ENCODE measurements at regions not wholly inside any gene's neighbourhood (a gene's known extent, or its start where the extent isn't known, plus 50 kb on each side); places are given as distances from the start of the nearest gene placed in this dataset.
"Not testable (repeated sequence)": the region's sequence is repeated elsewhere in the genome, so short reads cannot be mapped to it uniquely, and the experiment has no call there.

DNA sequence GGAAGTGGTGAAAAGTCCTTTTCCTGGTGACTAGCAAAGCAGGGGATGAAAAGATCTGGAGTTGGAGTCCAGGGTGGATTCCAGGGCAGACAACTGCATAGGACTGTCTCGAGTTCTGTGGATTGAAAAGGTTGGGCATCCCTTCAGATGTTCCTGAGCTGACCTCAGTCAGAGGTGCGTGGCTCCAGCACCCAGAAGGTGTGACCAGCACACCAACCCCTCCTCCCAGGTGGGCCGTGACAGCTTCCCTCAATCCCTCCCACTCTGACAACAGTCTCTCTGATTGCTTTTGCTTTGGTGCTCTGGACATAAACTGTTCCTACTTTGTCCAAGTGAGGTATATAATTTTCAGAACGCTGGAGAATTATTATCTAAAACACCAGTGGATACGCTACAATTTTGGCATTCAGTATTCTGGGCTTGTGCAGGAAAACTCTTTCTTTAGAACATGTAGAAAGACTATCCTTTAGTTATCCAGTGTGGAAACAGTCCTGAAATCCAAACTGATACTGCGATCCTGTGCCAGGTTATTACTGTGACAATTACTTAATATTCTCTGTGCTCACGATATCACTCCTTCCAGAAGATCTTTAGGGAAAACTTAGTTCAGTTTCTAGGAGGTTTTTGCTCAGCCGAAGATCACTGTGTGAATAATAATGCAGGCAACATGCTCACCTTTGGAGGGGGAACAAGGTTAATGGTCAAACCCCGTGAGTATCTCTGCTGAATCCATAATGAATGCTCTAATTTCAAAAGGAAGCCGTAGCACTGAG lies 87.9 kb downstream of the DAD1 start:
- WGBS, result 63% methylated on average over 10 of the region's 10 CpGs
- Histone ChIP-seq H3K27ac (ENCODE audit: low read depth) (peak overlapping the region; percentile 81), H3K36me3 (ENCODE audit: insufficient read depth) (no peaks in the 10 kb centered on the region), H3K4me3 (ENCODE audit: low read depth, low read length) (no peak overlapping the region), H3K4me1 (ENCODE audit: insufficient read depth) (no peaks in the 10 kb centered on the region)
- no peak for DNase-seq (ENCODE audit: extremely low spot score)

DNA sequence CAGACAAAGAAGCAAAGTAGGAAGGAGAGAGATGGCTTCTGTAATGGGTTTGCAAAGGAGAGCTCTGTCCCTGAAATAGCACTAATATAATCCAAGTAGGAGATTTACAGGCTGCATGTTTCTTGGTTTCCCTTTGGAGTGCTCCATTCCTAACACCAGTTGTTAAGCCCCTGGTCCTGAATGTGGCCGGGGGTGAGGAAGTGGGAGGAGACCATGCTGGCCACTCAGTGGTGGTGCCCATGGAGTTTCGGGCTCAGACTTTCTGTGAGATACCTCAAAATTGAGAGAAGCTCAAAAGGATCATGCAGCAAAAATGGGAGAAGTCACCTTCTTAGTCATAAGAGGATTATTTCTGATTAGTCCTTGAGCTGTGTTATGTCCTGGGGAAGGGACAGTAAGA lies 88.5 kb downstream of the DAD1 start:
- DNase-seq (ENCODE audit: extremely low spot score), result no peak
- no peaks in the 10 kb centered on the region for H3K36me3 ChIP-seq (ENCODE audit: insufficient read depth)
- 77% methylated on average over 2 of the region's 2 CpGs for WGBS
- H3K27ac ChIP-seq (ENCODE audit: low read depth), result no peak overlapping the region
- no peaks in the 10 kb centered on the region for H3K4me1 ChIP-seq (ENCODE audit: insufficient read depth)
- H3K4me3 ChIP-seq (ENCODE audit: low read depth, low read length), result no peak overlapping the region

DNA sequence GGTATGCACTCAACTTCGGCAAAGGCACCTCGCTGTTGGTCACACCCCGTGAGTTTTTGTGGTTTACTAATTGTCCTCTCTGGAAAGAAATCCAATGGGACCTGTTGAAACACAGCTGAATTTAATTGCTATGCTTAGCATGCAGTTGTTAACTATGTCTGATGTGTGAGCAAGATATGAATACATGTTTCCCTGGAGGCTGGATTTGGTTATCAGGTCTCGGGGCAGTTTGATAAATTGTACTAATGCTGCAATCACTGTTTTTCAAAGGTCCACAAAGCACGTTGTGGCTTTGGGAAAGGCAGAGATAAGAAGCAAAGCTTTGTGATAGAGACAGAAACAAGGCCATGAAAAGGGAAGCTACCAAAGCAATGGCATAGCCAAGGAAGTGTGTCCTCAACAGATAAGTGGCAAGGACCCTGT lies 91.3 kb downstream of the DAD1 start:
- no peaks in the 10 kb centered on the region for H3K36me3 ChIP-seq (ENCODE audit: insufficient read depth)
- H3K4me1 ChIP-seq (ENCODE audit: insufficient read depth), result no peaks in the 10 kb centered on the region
- H3K27ac ChIP-seq (ENCODE audit: low read depth), result no peak overlapping the region
- no peak overlapping the region for H3K4me3 ChIP-seq (ENCODE audit: low read depth, low read length)
- 76% methylated on average over 5 of the region's 5 CpGs for WGBS
- DNase-seq (ENCODE audit: extremely low spot score), result no peak

DNA sequence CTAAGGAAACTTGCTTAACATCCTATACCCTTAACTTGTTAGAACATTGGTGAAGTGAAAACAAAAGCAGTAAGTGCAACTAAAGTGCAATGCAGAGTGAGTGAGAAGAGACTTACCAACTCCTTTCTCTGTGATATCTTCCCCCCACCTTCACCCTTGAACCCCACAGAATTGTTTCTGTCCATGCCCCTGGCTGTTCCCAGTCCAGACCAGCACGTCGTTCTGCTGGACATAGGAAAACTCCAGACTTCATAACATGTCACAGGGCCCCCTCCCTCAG lies 91.9 kb downstream of the DAD1 start:
- WGBS, result 94% methylated on average over 2 of the region's 2 CpGs
- no peak overlapping the region for H3K27ac ChIP-seq (ENCODE audit: low read depth)
- H3K4me1 ChIP-seq (ENCODE audit: insufficient read depth), result no peaks in the 10 kb centered on the region
- no peak overlapping the region for H3K4me3 ChIP-seq (ENCODE audit: low read depth, low read length)
- H3K36me3 ChIP-seq (ENCODE audit: insufficient read depth), result no peaks in the 10 kb centered on the region
- no peak for DNase-seq (ENCODE audit: extremely low spot score)

DNA sequence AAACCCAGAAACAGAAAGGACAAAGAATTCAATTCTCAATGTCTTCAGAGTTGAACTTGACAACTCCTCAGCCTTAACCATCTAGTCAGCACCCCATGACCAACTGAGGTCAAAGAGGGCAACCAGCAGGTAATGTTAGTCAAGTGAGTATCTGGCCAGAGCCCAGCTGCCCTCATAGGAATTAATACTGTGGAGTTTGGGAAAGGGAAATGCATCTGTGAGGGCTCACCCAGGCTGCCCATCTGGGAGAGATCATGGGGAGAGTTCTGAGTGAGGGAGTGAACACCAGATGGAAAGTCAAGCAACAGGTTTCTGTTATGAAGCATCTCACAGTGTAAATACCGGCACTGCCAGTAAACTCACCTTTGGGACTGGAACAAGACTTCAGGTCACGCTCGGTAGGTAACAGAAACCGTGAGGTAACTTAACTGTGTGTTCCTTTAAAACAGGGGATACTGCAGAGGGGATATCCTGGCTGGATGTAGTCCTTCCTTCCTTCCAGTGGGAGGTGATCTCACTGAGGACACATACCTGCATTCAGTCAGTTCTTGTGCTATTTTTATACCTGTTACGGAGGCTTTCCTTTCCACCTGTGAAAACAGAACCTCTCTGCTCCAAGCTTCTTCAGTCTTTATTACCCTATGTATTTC lies 94.4 kb downstream of the DAD1 start:
- DNase-seq (ENCODE audit: extremely low spot score), result no peak
- H3K27ac ChIP-seq (ENCODE audit: low read depth), result no peak overlapping the region
- no peaks in the 10 kb centered on the region for H3K4me1 ChIP-seq (ENCODE audit: insufficient read depth)
- no peaks in the 10 kb centered on the region for H3K36me3 ChIP-seq (ENCODE audit: insufficient read depth)
- no peak overlapping the region for H3K4me3 ChIP-seq (ENCODE audit: low read depth, low read length)
- 90% methylated on average over 5 of the region's 5 CpGs for WGBS

DNA sequence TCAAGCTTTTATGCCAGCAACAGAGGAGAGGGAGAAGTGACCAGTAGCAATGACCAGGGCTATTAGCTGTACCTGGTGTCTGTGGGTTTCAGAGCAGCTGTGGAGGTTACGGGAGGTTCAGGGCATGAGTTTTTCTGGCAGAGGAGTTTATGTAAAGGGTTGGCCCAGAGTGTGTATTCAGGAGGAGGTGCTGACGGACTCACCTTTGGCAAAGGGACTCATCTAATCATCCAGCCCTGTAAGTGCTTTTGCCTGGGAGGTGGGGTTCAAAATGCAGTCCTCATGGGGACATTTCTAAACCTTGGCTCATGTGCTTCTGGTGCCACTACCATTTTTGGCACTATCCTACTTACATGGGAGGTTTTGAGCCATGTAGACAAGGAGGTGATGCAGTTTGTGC lies 95.3 kb downstream of the DAD1 start:
- WGBS, result 88% methylated on average over 2 of the region's 2 CpGs
- Histone ChIP-seq H3K36me3 (ENCODE audit: insufficient read depth) (no peaks in the 10 kb centered on the region), H3K27ac (ENCODE audit: low read depth) (no peak overlapping the region), H3K4me1 (ENCODE audit: insufficient read depth) (no peaks in the 10 kb centered on the region), H3K4me3 (ENCODE audit: low read depth, low read length) (no peak overlapping the region)
- no peak for DNase-seq (ENCODE audit: extremely low spot score)

DNA sequence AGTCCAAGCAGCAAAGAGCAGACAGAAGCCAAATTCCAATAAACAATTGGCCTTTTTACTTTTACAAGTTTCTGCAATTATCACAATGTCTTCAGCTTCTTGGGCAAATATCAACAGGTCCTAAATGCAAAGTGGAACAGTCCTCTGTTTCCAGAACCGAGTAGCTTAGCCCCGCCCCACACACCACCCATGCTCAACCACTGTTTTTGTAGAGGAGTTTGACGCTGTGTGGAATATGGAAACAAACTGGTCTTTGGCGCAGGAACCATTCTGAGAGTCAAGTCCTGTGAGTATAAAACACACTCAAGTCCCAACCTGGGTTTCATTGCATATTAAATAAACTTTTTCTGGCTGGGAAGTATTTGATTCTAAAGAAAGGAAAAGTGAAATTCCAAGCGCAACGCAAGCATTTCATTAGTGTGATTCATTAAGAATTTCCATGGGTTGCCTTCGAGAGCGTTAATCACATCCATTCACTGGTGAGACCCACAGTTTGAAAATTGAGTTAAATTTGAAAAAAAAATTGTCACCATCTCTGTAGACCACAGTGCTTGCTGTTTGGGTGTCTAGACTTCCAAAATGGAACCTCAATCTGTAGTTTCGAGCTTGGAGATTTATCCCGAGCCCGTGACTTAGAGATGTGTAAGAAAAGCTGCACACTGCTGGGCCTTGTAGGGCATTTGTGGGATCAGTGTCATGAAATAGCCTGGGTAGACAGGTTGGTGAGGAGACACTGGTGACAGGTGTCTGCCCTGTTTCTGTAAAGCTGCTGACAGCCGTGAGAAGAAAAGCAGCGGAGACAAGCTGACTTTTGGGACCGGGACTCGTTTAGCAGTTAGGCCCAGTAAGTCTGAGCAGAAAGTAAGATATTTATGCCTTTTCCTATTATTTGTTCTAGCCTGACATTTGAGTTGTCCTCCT lies 96.1 kb downstream of the DAD1 start:
- Histone ChIP-seq H3K27ac (ENCODE audit: low read depth) (no peak overlapping the region), H3K4me1 (ENCODE audit: insufficient read depth) (no peaks in the 10 kb centered on the region), H3K36me3 (ENCODE audit: insufficient read depth) (no peaks in the 10 kb centered on the region), H3K4me3 (ENCODE audit: low read depth, low read length) (no peak overlapping the region)
- WGBS, result 87% methylated on average over 15 of the region's 15 CpGs
- DNase-seq (ENCODE audit: extremely low spot score), result no peak

DNA sequence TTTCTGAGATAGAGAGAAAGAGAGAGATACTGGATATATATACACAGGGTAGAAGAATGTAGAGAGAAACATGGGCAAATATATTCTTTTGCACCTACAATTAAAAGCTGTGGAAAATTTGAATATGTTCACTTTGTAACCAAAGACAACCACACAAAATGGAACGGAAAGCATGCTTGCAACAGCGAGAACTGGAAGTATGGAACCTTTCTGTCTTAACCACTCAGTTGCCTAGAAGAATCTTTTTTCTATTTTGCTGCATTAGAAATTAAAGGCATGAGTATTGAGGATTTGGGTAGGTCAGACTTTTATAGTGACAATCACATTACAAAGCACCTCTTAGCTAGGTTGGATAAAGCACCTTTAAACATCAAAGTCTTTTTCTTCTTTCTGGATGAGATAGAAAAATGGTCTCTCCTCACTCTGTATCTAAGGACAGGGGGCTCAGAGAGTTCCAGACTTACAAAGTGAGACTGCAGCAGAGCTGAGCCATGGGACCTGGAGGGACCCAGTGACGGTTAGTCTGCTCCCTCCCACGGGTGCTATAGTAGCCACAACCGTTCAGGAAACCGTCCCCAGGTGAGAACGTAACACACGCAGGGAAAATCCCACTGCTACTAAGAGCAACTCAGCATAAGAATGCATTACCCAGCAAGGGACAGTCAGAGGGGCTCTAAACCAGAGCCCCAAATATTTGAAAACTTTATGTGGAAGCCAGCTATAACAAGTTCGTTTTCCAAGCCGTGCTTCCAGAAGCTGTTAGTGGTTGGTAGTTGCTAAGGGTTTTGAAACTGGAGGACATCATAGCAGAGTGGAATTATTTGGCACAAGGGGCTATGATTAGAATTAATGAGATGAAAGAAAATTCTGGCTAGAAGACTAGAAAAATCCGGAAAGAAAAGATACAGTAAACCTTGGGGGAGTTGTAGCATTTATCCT lies 97.1 kb downstream of the DAD1 start:
- 68% methylated on average over 11 of the region's 11 CpGs for WGBS

DNA sequence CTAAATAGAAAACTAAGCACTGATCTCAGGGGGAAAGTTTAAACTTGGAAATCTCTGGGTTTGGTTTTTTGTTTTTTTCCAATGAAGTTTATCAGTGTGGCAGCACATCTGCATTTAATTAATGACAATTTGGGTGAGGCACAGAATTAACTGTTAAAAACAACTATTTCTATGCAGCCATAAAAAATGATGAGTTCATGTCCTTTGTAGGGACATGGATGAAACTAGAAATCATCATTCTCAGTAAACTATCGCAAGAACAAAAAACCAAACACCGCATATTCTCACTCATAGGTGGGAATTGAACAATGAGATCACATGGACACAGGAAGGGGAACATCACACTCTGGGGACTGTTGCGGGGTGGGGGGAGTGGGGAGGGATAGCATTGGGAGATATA lies 98.0 kb downstream of the DAD1 start:
- WGBS, result 84% methylated on average over 2 of the region's 3 CpGs
- not testable (repeated sequence) for H3K4me3 ChIP-seq (ENCODE audit: low read depth, low read length); H3K4me1 ChIP-seq (ENCODE audit: insufficient read depth); DNase-seq (ENCODE audit: extremely low spot score); H3K36me3 ChIP-seq (ENCODE audit: insufficient read depth); H3K27ac ChIP-seq (ENCODE audit: low read depth)

More for the DNA sequence above, 97.1 kb downstream of the DAD1 start:
- no peaks in the 10 kb centered on the region for H3K4me1 ChIP-seq (ENCODE audit: insufficient read depth)
- DNase-seq (ENCODE audit: extremely low spot score), result no peak
- no peaks in the 10 kb centered on the region for H3K36me3 ChIP-seq (ENCODE audit: insufficient read depth)
- no peak overlapping the region for H3K4me3 ChIP-seq (ENCODE audit: low read depth, low read length)
- H3K27ac ChIP-seq (ENCODE audit: low read depth), result no peak overlapping the region

DNA sequence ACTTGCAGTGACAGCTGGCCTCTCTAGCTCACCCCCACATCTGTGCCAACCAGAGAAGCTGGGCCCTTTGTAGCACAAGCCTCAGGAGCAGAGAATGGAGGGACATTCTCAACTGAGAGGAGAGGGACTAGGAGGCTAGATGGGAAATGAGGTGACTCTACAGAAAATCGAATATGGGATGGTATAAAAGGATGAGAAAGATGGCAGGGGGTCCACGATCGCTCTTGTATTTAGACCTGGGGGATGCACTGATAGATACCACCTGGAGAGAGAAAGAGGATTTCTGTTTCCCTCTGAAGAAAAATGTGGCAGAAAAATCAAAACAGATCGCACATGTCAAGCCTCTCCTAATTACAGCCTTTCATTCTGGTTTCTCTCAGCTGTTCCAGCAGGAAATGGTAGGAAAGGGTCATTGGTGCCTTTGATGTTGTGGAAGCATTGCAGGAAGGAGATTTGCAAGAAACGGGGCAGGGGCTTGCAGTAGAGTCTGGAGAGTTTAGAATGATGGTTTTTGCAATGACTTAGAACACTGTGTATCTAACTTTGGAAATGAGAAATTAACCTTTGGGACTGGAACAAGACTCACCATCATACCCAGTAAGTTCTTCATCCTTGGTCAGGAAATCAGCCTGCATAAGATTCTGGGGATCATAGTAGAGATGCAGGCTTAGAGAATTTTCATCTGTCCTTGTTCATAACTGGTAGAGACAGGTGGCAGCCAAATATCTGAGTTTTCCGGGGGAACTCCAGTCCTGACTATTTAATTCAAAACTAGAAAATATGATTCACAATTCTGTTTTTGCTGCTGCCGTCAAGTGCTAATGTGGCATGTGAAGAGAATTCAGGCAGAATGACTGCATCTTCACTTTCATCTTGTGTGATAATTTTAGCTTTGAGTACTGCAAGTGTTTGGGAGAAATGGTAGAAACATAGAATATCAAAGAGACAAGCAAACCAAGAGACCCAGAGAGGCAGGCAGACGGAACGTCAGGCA lies 98.8 kb downstream of the DAD1 start:
- no peak for DNase-seq (ENCODE audit: extremely low spot score)
- 75% methylated on average over 9 of the region's 9 CpGs for WGBS
- no peak overlapping the region for H3K4me3 ChIP-seq (ENCODE audit: low read depth, low read length)
- no peak overlapping the region for H3K27ac ChIP-seq (ENCODE audit: low read depth)
- H3K36me3 ChIP-seq (ENCODE audit: insufficient read depth), result no peaks in the 10 kb centered on the region
- H3K4me1 ChIP-seq (ENCODE audit: insufficient read depth), result no peaks in the 10 kb centered on the region

DNA sequence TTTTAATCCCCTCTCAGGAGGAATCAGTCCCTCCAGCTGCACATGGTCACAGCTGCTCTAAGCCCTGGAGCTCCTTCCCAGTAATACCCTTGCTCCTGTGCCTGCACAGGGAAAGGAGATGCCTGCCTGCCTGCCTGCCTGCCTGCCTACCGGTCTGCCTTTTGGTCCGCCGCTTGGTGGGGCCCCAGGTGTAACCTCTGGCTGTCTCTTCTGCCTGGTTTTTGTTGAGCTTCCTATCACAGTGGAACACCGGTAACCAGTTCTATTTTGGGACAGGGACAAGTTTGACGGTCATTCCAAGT lies 99.8 kb downstream of the DAD1 start:
- H3K4me3 ChIP-seq (ENCODE audit: low read depth, low read length), result no peak overlapping the region
- DNase-seq (ENCODE audit: extremely low spot score), result no peak
- no peak overlapping the region for H3K27ac ChIP-seq (ENCODE audit: low read depth)
- H3K4me1 ChIP-seq (ENCODE audit: insufficient read depth), result no peaks in the 10 kb centered on the region
- H3K36me3 ChIP-seq (ENCODE audit: insufficient read depth), result no peaks in the 10 kb centered on the region
- WGBS, result 66% methylated on average over 5 of the region's 5 CpGs

DNA sequence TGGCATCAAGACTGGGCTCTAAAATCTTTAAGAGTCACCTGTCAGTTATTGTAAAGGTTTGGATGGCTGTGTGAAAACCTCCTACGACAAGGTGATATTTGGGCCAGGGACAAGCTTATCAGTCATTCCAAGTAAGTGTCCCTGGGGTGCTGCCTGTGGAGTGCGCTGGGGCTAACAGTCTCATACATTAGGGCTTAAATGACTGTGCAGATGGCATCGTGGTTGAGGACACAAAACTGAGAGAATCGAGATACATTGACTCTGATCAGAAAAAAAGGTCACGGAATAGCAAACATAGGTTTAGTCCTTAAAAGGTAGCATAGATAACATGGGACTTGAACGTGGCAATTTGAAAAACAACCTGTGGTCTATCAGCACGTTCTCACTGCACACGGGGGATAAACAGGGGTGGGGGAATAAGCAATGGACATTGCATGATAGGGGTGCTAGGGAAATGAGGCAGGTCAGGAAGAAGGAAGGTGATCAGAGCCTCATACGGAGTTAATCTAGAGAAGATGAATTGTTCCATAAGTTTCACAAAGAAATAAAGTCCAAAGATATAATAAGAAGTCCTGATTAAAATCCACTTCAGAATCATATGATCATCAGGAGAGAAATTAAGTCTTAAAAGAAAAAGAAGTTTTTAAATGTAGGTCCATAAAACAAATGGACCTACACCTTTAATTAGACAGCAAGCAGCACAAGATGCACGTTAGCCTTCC lies 100.3 kb downstream of the DAD1 start:
- H3K36me3 ChIP-seq (ENCODE audit: insufficient read depth), result no peaks in the 10 kb centered on the region
- no peak for DNase-seq (ENCODE audit: extremely low spot score)
- no peaks in the 10 kb centered on the region for H3K4me1 ChIP-seq (ENCODE audit: insufficient read depth)
- 85% methylated on average over 10 of the region's 10 CpGs for WGBS
- no peak overlapping the region for H3K27ac ChIP-seq (ENCODE audit: low read depth)
- no peak overlapping the region for H3K4me3 ChIP-seq (ENCODE audit: low read depth, low read length)

Data from urinary bladder (tissue), 3 donors.